ENCODE measurements at regions not wholly inside any gene's neighbourhood (a gene's known extent, or its start where the extent isn't known, plus 50 kb on each side); places are given as distances from the start of the nearest gene placed in this dataset.

DNA sequence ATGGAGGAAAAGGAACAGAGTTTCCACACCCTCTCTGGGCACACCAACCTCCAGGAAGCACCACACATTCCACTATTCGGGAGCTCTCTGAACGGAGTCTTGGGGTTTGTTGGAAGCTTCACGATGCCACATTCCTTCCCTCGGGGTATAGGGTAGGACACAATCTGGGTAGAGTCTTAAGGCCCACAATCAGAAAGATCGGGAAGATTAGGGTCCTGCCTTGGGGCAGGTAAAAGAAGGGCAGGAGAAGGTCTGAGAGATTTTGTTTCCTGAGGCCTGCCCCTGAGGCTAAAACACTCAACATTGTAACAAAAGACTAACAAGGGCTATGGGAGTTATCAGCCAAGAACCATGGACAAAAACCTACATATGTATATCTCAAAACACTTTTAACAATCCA lies 89.2 kb upstream of the RAP2B start:
- TF ChIP-seq, protein P1, sequence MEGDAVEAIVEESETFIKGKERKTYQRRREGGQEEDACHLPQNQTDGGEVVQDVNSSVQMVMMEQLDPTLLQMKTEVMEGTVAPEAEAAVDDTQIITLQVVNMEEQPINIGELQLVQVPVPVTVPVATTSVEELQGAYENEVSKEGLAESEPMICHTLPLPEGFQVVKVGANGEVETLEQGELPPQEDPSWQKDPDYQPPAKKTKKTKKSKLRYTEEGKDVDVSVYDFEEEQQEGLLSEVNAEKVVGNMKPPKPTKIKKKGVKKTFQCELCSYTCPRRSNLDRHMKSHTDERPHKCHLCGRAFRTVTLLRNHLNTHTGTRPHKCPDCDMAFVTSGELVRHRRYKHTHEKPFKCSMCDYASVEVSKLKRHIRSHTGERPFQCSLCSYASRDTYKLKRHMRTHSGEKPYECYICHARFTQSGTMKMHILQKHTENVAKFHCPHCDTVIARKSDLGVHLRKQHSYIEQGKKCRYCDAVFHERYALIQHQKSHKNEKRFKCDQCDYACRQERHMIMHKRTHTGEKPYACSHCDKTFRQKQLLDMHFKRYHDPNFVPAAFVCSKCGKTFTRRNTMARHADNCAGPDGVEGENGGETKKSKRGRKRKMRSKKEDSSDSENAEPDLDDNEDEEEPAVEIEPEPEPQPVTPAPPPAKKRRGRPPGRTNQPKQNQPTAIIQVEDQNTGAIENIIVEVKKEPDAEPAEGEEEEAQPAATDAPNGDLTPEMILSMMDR (IDR thresholded peaks at IDR 0.05) = no peak
- TF ChIP-seq POLR2A (IDR thresholded peaks at IDR 0.05) = no peak

Measured in lower leg skin (tissue), 3 donors.